ENCODE measurements at regions not wholly inside any gene's neighbourhood (a gene's known extent, or its start where the extent isn't known, plus 50 kb on each side); places are given as distances from the start of the nearest gene placed in this dataset.

DNA sequence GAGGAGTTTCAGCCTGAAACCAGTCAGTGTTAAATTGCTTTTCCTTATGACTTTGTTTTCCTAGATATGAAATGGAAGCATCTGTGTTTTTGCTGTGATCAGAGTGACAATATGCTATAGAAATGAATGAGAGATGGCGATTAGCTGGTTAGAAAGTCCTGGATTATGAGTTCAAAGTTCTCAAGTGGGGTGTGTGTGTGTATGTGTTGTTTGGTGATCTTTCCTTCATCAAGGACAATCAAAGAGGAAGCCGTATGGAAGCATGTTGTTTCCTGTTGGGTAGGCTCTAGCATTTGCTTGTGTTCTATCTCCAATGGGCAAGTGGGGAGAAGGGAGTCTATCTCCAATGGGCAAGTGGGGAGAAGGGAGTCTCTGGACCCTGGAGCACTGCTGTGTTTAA, 64.0 kb upstream of the STX18 start:
- TF ChIP-seq EZH2 (IDR thresholded peaks at IDR 0.05) (no peak), POLR2AphosphoS5 (IDR thresholded peaks at IDR 0.05; ENCODE audit: low read depth, low read length) (no peak), EZH2phosphoT487 (IDR thresholded peaks at IDR 0.05; ENCODE audit: borderline replicate concordance) (no peak), EGR1 (IDR thresholded peaks at IDR 0.05; ENCODE audit: low read depth) (no peak), FOSL1 (IDR thresholded peaks at IDR 0.05; ENCODE audit: low read depth) (no peak), POLR2A (IDR thresholded peaks at IDR 0.05; ENCODE audit: borderline replicate concordance, extremely low read depth, insufficient read depth, insufficient read length) (no peak), JUND (IDR thresholded peaks at IDR 0.05) (no peak)
- TF ChIP-seq, protein P1, sequence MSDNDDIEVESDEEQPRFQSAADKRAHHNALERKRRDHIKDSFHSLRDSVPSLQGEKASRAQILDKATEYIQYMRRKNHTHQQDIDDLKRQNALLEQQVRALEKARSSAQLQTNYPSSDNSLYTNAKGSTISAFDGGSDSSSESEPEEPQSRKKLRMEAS (IDR thresholded peaks at IDR 0.05) = no peak
- TF ChIP-seq, protein P2, sequence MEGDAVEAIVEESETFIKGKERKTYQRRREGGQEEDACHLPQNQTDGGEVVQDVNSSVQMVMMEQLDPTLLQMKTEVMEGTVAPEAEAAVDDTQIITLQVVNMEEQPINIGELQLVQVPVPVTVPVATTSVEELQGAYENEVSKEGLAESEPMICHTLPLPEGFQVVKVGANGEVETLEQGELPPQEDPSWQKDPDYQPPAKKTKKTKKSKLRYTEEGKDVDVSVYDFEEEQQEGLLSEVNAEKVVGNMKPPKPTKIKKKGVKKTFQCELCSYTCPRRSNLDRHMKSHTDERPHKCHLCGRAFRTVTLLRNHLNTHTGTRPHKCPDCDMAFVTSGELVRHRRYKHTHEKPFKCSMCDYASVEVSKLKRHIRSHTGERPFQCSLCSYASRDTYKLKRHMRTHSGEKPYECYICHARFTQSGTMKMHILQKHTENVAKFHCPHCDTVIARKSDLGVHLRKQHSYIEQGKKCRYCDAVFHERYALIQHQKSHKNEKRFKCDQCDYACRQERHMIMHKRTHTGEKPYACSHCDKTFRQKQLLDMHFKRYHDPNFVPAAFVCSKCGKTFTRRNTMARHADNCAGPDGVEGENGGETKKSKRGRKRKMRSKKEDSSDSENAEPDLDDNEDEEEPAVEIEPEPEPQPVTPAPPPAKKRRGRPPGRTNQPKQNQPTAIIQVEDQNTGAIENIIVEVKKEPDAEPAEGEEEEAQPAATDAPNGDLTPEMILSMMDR (IDR thresholded peaks at IDR 0.05 in 2 of 3, conservative IDR thresholded peaks at IDR 0.05 in 1 of 3; ENCODE audit: borderline replicate concordance in 1 of 3, insufficient read depth in 1 of 3, low read depth in 2 of 3, low read length in 2 of 3) = no peak
